IMR-90 (cell line): ENCODE measurements at regions not wholly inside any gene's neighbourhood (a gene's known extent, or its start where the extent isn't known, plus 50 kb on each side); places are given as distances from the start of the nearest gene placed in this dataset.

Source experiments
- ATAC-seq: fragments of 200-7000 bp; cut with Tn5 transposase; 2 replicates; pipeline ENCODE4 v1.9.1; 2020; ENCODE audit warnings: low read depth, mild to moderate bottlenecking, moderate library complexity
- BruUV-seq: library from RNA; stranded (reverse); fragments of 400-500 nt; replicated peaks from 2 replicates; lab custom pipeline; 2021; lab: Mats Ljungman, UMichigan
- CTCF ChIA-PET: fragments of 300-600 bp; formaldehyde crosslinking; extraction: SDS; loops from one replicate; lab custom pipeline; 2021; ENCODE audit warnings: antibody characterized with exemption; lab: Yijun Ruan, JAX
- POLR2A ChIA-PET: fragments of 300-600 bp; sonication (Branson Sonifier 250); formaldehyde crosslinking; loops from one replicate; lab custom pipeline; 2022; ENCODE audit warnings: antibody characterized with exemption; ENCODE audit not compliant: unreplicated experiment; lab: Charles Lee
- DNase-seq: peaks from one replicate; pipeline ENCODE4 v3.0.0; 2013
- H2AFZ ChIP-seq: replicated peaks from 2 replicates; pipeline ENCODE3; 2013; ENCODE audit warnings: low read length, mild to moderate bottlenecking; ENCODE audit not compliant: poor library complexity
- H2AK5ac ChIP-seq: 2 replicates; pipeline ENCODE4 v1.6.1; 2013; ENCODE audit warnings: low read depth, low read length, inconsistent platforms
- H2AK9ac ChIP-seq: replicated peaks from 2 replicates; pipeline ENCODE3; 2013; ENCODE audit warnings: mild to moderate bottlenecking, low read depth, low read length, moderate library complexity; ENCODE audit not compliant: poor library complexity
- H2BK120ac ChIP-seq: 2 replicates; pipeline ENCODE4 v1.6.1; 2013; ENCODE audit warnings: low read depth, low read length, inconsistent platforms
- H2BK15ac ChIP-seq: 3 replicates; pipeline ENCODE4 v1.6.1; 2013; ENCODE audit warnings: low read depth, low read length, inconsistent platforms
- H2BK20ac ChIP-seq: 2 replicates; pipeline ENCODE4 v1.6.1; 2013; ENCODE audit warnings: low read depth, mild to moderate bottlenecking, inconsistent platforms, low read length, moderate library complexity
- H2BK5ac ChIP-seq: 2 replicates; pipeline ENCODE4 v1.6.1; 2013; ENCODE audit warnings: mild to moderate bottlenecking, low read depth, low read length, inconsistent platforms; ENCODE audit not compliant: poor library complexity, severe bottlenecking
- H3K14ac ChIP-seq: replicated peaks from 2 replicates; pipeline ENCODE4 v1.6.1; 2013; ENCODE audit warnings: low read depth, low read length, inconsistent platforms
- H3K18ac ChIP-seq: 2 replicates; pipeline ENCODE4 v1.6.1; 2013; ENCODE audit warnings: low read depth, low read length, control low read depth
- H3K23ac ChIP-seq: 2 replicates; pipeline ENCODE4 v1.6.1; 2013; ENCODE audit warnings: low read depth, low read length, inconsistent platforms
- H3K27ac ChIP-seq: 2 replicates; pipeline ENCODE4 v1.5.1; 2013; ENCODE audit warnings: mild to moderate bottlenecking, control low read depth, low read length; ENCODE audit not compliant: insufficient read depth
- H3K27me3 ChIP-seq: 2 replicates; pipeline ENCODE4 v1.6.1; 2013; ENCODE audit warnings: low read length; ENCODE audit not compliant: control insufficient read depth, insufficient read depth
- H3K36me3 ChIP-seq: 2 replicates; pipeline ENCODE4 v1.6.1; 2013; ENCODE audit warnings: low read length, mixed read lengths; ENCODE audit not compliant: control insufficient read depth, insufficient read depth
- H3K4ac ChIP-seq: 2 replicates; pipeline ENCODE4 v1.6.1; 2013; ENCODE audit warnings: low read depth, low read length, inconsistent platforms
- H3K4me1 ChIP-seq: 2 replicates; pipeline ENCODE4 v1.6.1; 2013; ENCODE audit warnings: low read length, mixed read lengths; ENCODE audit not compliant: control insufficient read depth, insufficient read depth
- H3K4me2 ChIP-seq: 2 replicates; pipeline ENCODE4 v1.6.1; 2013; ENCODE audit warnings: low read depth, mild to moderate bottlenecking, control low read depth, low read length, moderate library complexity
- H3K4me3 ChIP-seq: 2 replicates; pipeline ENCODE4 v1.5.1; 2013; ENCODE audit warnings: low read depth, mild to moderate bottlenecking, control low read depth, low read length, moderate library complexity; ENCODE audit not compliant: insufficient read depth
- H3K56ac ChIP-seq: 2 replicates; pipeline ENCODE4 v1.6.1; 2013; ENCODE audit warnings: low read length, inconsistent platforms; ENCODE audit not compliant: insufficient read depth; ENCODE audit errors: extremely low read depth
- H3K79me1 ChIP-seq, 2 experiments: 2 replicates each; pipeline ENCODE4 v1.6.1; 2013; ENCODE audit warnings: low read length in 2 of 2, inconsistent platforms in 1 of 2, low read depth in 1 of 2
- H3K9ac ChIP-seq: 2 replicates; pipeline ENCODE4 v1.6.1; 2013; ENCODE audit warnings: low read depth, low read length, control low read depth
- H3K9me1 ChIP-seq: 2 replicates; pipeline ENCODE4 v1.6.1; 2013; ENCODE audit warnings: low read length, inconsistent platforms; ENCODE audit not compliant: insufficient read depth
- H3K9me3 ChIP-seq: 2 replicates; pipeline ENCODE4 v1.6.1; 2013; ENCODE audit warnings: low read length; ENCODE audit not compliant: control insufficient read depth, insufficient read depth
- H4K20me1 ChIP-seq: 2 replicates; pipeline ENCODE4 v1.6.1; 2013; ENCODE audit warnings: low read length, inconsistent platforms; ENCODE audit not compliant: insufficient read depth
- H4K5ac ChIP-seq: 2 replicates; pipeline ENCODE4 v1.6.1; 2013; ENCODE audit warnings: mild to moderate bottlenecking, low read depth, low read length, control low read depth
- H4K8ac ChIP-seq, 2 experiments: 2 replicates each; pipeline ENCODE4 v1.6.1; 2013; ENCODE audit warnings: low read depth in 2 of 2, low read length in 2 of 2, control low read depth in 1 of 2, inconsistent platforms in 1 of 2
- H4K91ac ChIP-seq: 2 replicates; pipeline ENCODE4 v1.6.1; 2013; ENCODE audit warnings: low read depth, low read length, inconsistent platforms; ENCODE audit not compliant: insufficient read depth
- BHLHE40 ChIP-seq: fragments of 150-350 bp; IDR thresholded peaks from 2 replicates; pipeline ENCODE4 v1.6.1; 2016; ENCODE audit warnings: mild to moderate bottlenecking, low read depth, low read length
- CEBPB ChIP-seq: IDR thresholded peaks from 2 replicates; pipeline ENCODE4 v1.6.1; 2012; ENCODE audit warnings: low read depth, low read length, improper control_type of control experiment
- CHD1 ChIP-seq: IDR thresholded peaks from 2 replicates; pipeline ENCODE4 v1.6.1; 2012; ENCODE audit warnings: low read depth, low read length, improper control_type of control experiment
- FOS ChIP-seq: fragments of 150-350 bp; IDR thresholded peaks from 2 replicates; pipeline ENCODE4 v1.6.1; 2016; ENCODE audit warnings: low read depth, low read length
- MAFK ChIP-seq: IDR thresholded peaks from 2 replicates; pipeline ENCODE4 v1.6.1; 2012; ENCODE audit warnings: low read depth, low read length, improper control_type of control experiment
- MAZ ChIP-seq: IDR thresholded peaks from 2 replicates; pipeline ENCODE4 v1.6.1; 2012; ENCODE audit warnings: low read depth, mild to moderate bottlenecking, low read length, improper control_type of control experiment, moderate library complexity, borderline replicate concordance
- MXI1 ChIP-seq: IDR thresholded peaks from 2 replicates; pipeline ENCODE4 v1.6.1; 2012; ENCODE audit warnings: low read depth, mild to moderate bottlenecking, low read length, moderate library complexity, borderline replicate concordance
- NFE2L2 ChIP-seq: fragments of 150-350 bp; IDR thresholded peaks from 2 replicates; pipeline ENCODE4 v1.6.1; 2016; ENCODE audit warnings: low read depth, mild to moderate bottlenecking, low read length
- POLR2A ChIP-seq: IDR thresholded peaks from 2 replicates; pipeline ENCODE4 v1.6.1; 2012; ENCODE audit warnings: mild to moderate bottlenecking, low read depth, low read length
- RAD21 ChIP-seq: IDR thresholded peaks from 2 replicates; pipeline ENCODE4 v1.6.1; 2012; ENCODE audit warnings: low read length, improper control_type of control experiment
- RCOR1 ChIP-seq: IDR thresholded peaks from 2 replicates; pipeline ENCODE4 v1.6.1; 2012; ENCODE audit warnings: mild to moderate bottlenecking, low read length, improper control_type of control experiment; ENCODE audit not compliant: insufficient replicate concordance
- RFX5 ChIP-seq: IDR thresholded peaks from 2 replicates; pipeline ENCODE4 v1.8.0; 2012; ENCODE audit warnings: low read depth, mild to moderate bottlenecking, low read length, moderate library complexity
- SMC3 ChIP-seq: fragments of 150-350 bp; IDR thresholded peaks from 2 replicates; pipeline ENCODE4 v1.6.1; 2016; ENCODE audit warnings: low read depth, mild to moderate bottlenecking, antibody characterized with exemption, low read length, moderate library complexity
- WGBS, 2 experiments: methylation state at CpG; one replicate each; pipeline versions ENCODE4 v1.1.5 to v1.1.7; 2013; ENCODE audit warnings: missing lambda C conversion rate in 2 of 2; ENCODE audit not compliant: insufficient read length in 1 of 2; ENCODE audit errors: extremely low coverage in 2 of 2; 5-methylcytosine and 5-hydroxymethylcytosine counted together
- dilution Hi-C: fragments of 300-500 bp; cut with HindIII; formaldehyde crosslinking; loops from one replicate; pipeline ENCODE4 v1.14.3; 2018; ENCODE audit warnings: low sequenced_read_pairs; ENCODE audit not compliant: unreplicated experiment
- in situ Hi-C: fragments of 300-500 bp; cut with MboI; formaldehyde crosslinking; loops from 3 replicates; pipeline ENCODE4 v1.14.3; 2019; ENCODE audit warnings: low sequenced_read_pairs, inconsistent platforms, mixed read lengths
- intact Hi-C: fragments of 100-400 bp; cut with micrococcal nuclease; formaldehyde crosslinking; loops from 2 replicates; pipeline ENCODE4 v1.10.0; 2022
- TF ChIP-seq, protein P1 (sequence below): conservative IDR thresholded peaks from 2 replicates; pipeline ENCODE4 v1.5.1; 2012; ENCODE audit warnings: mild to moderate bottlenecking, low read depth, low read length, improper control_type of control experiment
- TF ChIP-seq, protein P2 (sequence below): fragments of 150-350 bp; IDR thresholded peaks from 2 replicates; pipeline ENCODE4 v1.6.1; 2017; ENCODE audit warnings: mild to moderate bottlenecking, antibody characterized with exemption, low read length, low read depth
- TF ChIP-seq, protein P3 (sequence below): fragments of 150-350 bp; IDR thresholded peaks from 2 replicates; pipeline ENCODE4 v1.6.1; 2016; ENCODE audit warnings: low read depth, mild to moderate bottlenecking, low read length, moderate library complexity, borderline replicate concordance

DNA sequence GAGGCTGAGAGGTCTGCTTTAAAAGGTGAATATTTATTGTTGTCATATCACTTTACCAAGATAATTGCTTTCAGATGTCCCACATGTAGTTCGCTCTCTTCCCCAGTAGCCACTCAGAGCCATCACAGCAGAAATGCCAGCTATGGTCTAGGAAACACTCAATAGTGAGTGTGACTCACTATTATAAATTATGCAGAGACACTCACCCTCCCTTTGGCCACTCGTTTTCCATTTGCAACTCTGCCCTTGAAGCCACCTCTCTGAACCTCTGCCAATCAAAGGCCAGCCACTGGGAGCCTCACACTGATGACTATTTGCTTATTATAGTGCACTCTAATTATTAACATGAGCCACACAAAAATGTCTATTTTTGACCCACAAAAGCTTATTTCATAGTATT lies 328.1 kb upstream of the ATP10A start:
- ATAC-seq (no peak), DNase-seq (no peak)
- Histone ChIP-seq H4K91ac (no peak overlapping the region), H4K20me1 (no peaks in the 10 kb centered on the region), H3K4ac (no peak overlapping the region), H2BK20ac (no peak overlapping the region), H2AK5ac (no peak overlapping the region), H2BK5ac (no peak overlapping the region), H2AFZ (no peak overlapping the region), H3K4me1 (no peaks in the 10 kb centered on the region), H3K9me1 (no peaks in the 10 kb centered on the region), H3K9ac (no peak overlapping the region), H2AK9ac (no peak overlapping the region), H4K5ac (no peak overlapping the region), H2BK15ac (no peak overlapping the region), H3K27ac (no peak overlapping the region), H2BK120ac (no peak overlapping the region), H3K18ac (no peak overlapping the region), H3K36me3 (no peaks in the 10 kb centered on the region), H3K4me3 (no peak overlapping the region), H3K9me3 (no peaks in the 10 kb centered on the region), H3K79me1 (no peaks in the 10 kb centered on the region), H3K4me2 (no peak overlapping the region), H3K27me3 (no peaks in the 10 kb centered on the region), H3K23ac (no peak overlapping the region), H3K56ac (no peak overlapping the region), H4K8ac (no peak overlapping the region), H3K14ac (no peak overlapping the region)
- no TSS peak for BruUV-seq
- intact Hi-C loops: no loop called here
- in situ Hi-C loops: no loop called here
- dilution Hi-C loops: no loop called here
- ChIA-PET POLR2A (no interaction called here), CTCF (no interaction called here)
- no CpG with 5 or more reads among the region's 2 CpGs for WGBS, 2 experiments
- TF ChIP-seq MAFK (no peak), RFX5 (no peak), FOS (no peak), CEBPB (no peak), BHLHE40 (no peak), RAD21 (no peak), RCOR1 (no peak), MAZ (no peak), POLR2A (no peak), SMC3 (no peak), CHD1 (no peak), MXI1 (no peak), NFE2L2 (no peak)
- TF ChIP-seq, protein P1, sequence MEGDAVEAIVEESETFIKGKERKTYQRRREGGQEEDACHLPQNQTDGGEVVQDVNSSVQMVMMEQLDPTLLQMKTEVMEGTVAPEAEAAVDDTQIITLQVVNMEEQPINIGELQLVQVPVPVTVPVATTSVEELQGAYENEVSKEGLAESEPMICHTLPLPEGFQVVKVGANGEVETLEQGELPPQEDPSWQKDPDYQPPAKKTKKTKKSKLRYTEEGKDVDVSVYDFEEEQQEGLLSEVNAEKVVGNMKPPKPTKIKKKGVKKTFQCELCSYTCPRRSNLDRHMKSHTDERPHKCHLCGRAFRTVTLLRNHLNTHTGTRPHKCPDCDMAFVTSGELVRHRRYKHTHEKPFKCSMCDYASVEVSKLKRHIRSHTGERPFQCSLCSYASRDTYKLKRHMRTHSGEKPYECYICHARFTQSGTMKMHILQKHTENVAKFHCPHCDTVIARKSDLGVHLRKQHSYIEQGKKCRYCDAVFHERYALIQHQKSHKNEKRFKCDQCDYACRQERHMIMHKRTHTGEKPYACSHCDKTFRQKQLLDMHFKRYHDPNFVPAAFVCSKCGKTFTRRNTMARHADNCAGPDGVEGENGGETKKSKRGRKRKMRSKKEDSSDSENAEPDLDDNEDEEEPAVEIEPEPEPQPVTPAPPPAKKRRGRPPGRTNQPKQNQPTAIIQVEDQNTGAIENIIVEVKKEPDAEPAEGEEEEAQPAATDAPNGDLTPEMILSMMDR: no peak
- TF ChIP-seq, protein P2, sequence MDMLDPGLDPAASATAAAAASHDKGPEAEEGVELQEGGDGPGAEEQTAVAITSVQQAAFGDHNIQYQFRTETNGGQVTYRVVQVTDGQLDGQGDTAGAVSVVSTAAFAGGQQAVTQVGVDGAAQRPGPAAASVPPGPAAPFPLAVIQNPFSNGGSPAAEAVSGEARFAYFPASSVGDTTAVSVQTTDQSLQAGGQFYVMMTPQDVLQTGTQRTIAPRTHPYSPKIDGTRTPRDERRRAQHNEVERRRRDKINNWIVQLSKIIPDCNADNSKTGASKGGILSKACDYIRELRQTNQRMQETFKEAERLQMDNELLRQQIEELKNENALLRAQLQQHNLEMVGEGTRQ: no peak
- TF ChIP-seq, protein P3, sequence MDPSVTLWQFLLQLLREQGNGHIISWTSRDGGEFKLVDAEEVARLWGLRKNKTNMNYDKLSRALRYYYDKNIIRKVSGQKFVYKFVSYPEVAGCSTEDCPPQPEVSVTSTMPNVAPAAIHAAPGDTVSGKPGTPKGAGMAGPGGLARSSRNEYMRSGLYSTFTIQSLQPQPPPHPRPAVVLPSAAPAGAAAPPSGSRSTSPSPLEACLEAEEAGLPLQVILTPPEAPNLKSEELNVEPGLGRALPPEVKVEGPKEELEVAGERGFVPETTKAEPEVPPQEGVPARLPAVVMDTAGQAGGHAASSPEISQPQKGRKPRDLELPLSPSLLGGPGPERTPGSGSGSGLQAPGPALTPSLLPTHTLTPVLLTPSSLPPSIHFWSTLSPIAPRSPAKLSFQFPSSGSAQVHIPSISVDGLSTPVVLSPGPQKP: no peak
